Glomerular endothelial cell (primary cell): ENCODE measurements at regions not wholly inside any gene's neighbourhood (a gene's known extent, or its start where the extent isn't known, plus 50 kb on each side); places are given as distances from the start of the nearest gene placed in this dataset.
"Not testable (repeated sequence)": the region's sequence is repeated elsewhere in the genome, so short reads cannot be mapped to it uniquely, and the experiment has no call there.

ENCODE experiments used
- DNase-seq: peaks from one replicate; pipeline ENCODE4 v3.0.0-alpha.2; 2011; ENCODE audit warnings: low read depth, low spot score; ENCODE audit errors: extremely low read depth

DNA sequence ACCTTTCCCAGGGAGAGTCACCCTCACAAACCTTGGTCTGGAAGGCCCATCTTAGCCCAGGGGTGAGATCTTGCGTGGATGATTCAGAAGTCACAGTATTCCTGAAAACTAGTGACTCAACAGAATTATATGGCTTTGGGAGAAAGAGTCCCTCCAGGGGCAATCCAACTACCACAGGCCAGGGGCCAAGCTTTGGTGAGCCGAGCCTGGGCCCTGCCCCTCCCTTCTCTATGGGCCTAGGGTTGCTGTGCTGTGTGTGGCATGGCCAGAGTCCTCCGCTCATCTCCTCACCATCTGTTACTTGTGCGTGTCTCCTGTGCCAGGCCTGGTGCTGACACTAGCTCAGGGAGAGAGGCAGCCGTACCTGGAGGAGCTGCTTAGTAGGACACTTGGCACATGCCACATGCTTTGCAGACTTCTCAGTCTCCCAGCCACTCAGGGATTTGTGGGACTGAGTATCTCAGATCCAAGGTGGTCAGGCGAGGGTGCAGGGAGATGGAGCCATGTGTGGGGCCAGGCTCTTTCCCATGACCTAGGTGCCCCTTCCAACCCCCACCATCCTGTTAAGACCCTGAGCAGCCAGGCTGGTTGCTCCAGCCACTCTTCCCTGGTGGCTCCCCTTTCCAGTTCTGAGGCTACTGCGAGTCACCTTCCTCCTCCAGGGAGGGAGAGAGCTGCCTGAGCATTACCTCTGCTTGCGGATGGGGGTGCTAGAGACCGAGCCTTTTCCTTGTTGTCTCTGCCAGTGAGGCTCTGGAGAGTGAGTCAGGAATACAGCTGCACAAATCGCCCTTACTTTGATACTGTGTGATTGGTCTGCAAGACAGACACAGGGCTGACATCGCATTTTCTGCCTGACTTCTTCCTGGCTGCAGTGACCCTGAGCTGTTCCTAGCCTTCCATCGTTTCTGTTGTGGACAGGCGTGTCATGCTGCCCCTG lies 94.1 kb downstream of the SLC25A47 start:
- no peak for DNase-seq

DNA sequence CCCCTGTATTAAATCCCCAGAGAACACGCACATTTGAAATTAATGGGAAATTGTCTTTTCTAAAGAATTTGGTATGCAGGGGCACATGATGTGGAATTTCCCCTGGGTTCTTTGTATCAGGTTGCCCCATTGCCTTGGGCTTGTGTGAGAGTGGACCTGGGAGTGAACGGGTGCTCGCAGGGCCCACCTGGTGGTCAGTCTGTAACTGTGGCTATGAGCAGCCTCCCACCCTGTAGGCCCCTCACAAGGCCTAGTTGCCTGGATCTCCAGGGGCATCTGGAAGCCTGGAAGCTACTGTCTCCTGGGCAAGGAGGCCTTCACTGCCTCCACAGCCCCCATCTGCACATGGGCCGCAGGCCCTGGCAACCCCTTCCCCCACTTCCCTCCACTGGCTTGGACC lies 96.7 kb downstream of the SLC25A47 start:
- no peak for DNase-seq

GRCh38 chr14:100421756-100422470 lies 98.8 kb downstream of the SLC25A47 start:
- DNase-seq = no peak

DNA sequence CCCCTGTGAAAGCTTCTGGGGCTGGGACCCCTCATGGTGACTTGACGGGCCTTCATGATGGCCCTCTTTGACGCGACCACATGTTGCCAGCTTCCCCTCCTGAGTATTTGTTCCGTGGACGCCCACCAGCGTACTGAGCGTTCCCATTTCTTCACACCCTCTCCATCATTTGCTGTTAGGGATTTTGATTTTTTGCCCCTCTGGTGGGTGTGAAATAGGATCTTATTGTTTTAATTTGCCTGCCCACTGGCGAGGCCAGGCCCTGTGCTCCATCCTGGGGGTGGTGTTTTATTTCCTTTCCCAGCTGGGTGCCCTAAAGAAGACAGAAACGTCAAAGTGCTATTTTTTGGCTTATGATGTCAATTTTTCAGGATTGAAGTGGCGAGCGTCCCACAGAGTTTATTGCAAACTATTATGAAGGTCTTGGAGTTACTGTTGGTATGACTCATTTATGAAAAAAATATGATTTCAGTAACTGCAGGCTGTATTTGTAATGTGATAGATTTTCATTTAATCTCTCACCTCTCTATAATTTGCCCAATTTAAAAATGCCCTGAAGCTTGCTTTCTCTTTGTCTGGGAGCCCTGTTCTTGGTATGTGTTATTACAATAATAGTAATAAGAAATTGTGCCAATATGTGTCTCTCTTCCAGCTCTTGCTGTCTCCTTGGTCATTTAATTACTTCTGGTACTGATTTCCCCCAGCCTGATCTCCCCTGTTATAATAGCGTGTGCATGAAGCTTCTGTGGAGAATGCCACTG lies 99.6 kb downstream of the SLC25A47 start:
- DNase-seq = no peak

GRCh38 chr14:100423317-100424010 lies 100.3 kb downstream of the SLC25A47 start:
- no peak for DNase-seq

DNA sequence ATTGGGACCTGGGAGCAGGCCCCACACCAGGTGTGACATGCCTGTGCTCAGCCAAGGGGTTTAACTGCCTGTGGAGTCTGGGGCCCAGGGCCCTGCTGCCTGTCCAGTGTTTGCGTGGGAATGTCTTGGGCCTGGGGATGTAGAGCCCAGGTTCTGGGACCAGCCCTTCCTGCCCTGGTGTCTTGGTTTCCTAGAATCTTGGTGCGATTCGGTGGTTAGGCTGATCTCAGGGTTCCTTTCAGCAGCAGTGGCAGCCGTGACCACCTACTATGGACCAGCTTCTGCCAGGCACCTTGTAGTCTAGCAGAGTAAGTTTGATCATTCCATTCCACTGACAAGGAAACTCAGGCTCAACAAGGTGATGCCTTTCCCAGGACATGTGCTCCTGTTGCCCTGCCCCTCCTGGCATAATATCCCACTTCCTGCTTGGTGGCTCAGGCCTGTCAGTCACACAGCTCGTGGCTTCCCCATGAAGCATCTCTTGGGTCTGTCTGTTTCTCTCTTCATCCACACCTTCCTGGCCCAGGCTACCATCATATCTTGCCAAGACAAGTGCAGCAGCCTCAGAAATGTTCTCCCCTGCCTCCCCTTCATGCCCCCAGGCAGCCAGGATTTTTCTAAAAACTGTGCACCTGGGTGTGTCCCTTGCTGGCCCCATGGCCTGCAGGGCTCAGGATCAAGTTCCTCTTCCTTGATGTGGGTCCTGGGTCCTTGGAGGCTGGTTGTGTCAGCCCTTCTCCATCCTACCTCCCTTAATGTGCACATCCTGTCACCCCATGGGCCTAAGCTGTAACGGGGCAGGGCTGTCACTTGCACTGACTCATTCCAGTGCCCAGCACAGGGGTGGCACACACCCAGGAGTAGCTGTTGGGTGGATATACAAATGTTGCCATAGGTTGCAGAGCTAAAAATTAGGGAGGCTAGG lies 101.6 kb downstream of the SLC25A47 start:
- DNase-seq = no peak

DNA sequence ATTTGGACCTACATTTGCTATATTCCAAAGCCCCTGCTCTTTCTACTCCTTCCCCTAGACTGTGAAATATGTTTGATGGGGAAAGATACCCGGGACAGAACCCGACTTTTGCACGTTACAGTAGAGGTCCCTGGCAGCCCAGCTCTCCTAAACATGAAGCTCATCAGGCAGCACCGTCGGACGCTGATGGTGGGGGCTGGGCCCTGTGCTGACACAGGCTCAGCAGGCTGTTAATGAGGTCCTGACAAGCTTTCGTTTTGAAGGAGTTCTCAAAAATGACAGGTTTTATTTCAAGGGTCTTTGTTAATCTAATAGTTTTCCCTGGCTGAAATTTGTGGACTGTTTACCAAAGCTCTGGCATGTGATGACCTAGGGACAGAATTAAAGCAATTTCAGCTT lies 102.3 kb downstream of the SLC25A47 start:
- no peak for DNase-seq

DNA sequence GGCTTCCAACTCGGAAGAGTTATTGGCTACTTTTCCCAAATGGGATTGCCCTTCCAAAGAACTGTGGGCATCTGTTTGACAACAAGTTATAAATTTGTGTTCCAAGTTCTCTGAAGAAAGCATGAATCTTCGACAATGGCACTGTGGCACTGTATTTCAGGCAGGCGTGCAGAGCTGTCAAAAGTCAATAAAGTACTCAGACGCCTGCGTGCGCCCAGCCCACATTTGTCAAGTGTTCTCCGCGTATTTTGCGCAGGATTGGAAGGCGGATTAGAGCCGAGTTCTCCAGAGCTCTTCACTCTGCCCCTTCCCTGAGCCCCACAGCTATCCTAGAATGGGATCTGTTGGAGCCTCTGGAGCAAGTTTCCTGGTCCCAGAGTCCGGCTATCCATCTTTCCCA lies 103.2 kb downstream of the SLC25A47 start:
- DNase-seq = no peak

- DNase-seq = no peak
Measured at GRCh38 chr14:100427166-100427565, 104.0 kb downstream of the SLC25A47 start.

- DNase-seq = no peak
Measured at GRCh38 chr14:100428727-100429126, 105.6 kb downstream of the SLC25A47 start.

GRCh38 chr14:100429537-100429936 lies 106.4 kb downstream of the SLC25A47 start:
- DNase-seq = no peak

DNA sequence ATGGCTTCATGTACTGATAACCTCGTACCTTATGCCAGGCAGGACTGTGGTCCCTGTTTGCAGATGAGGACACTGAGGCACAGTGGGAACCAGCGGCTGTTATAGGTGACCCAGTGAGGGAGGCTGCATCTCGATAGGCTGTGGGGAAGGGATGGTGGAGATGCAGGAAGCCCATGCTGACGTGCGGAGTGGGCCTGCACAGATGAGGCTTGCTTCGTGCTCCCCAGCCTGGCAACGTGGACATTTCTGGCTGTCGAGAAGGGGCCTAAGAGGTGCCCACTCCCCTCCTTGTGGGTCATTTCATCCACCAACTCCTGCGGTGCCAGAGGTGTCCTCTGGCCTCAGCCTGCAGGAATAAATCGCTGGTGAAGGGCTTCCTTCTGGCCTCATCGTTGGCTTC lies 107.4 kb downstream of the SLC25A47 start:
- DNase-seq = no peak

GRCh38 chr14:100431461-100431860 lies 108.3 kb downstream of the SLC25A47 start:
- not testable (repeated sequence) for DNase-seq

DNA sequence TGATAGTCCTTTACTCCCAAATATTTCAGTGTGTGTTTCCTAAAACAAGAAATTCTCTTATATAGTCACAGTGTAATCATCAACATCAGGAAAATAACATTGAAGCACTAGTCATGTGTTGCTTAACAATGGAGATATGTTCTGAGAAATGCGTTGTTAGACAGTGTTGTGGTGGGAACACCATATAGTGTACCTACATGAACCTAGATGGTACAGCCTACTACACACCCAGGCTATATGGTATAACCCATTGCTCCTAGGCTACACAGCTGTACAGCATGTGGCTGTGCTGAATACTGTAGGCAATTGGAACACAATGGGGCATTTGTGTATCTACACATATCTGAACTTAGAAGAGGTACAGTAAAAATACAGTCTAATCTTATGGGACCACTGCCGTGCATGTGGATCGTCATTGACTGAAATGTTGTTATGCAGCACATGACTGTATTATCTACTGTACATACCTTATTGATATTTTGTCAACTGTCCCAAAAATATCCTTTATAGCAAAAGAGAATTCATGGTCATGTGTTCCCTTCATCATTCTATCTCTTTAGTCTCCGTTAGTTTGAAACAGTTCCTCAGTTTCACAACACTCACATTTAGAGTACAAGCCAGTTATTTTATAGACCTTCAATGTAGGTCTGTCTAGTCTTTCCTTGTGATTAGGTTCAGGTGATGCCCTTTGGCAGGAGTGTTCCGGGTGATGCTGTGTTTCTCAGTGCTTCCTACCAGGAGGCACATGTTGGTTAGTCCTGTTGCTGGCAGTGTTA lies 109.7 kb downstream of the SLC25A47 start:
- DNase-seq = no peak

DNA sequence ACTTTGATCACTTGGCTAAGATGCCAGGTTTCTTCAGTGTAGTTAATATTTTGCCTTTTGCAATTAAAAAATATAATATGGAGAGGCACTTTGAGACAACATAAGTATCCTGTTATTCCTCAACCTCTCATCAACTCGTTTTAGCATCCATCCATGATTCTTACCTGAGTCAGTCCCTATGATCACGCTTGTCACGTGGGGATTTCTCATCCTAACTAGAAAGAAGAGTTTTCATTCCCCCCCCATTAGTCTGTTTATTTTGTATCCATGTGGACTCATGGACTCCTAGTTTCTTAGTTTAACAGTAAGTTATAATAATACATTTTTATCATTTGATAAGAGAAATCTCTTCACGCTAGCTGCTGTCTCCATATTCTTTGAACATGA lies 110.3 kb downstream of the SLC25A47 start:
- no peak for DNase-seq

GRCh38 chr14:100434033-100434601 lies 111.0 kb downstream of the SLC25A47 start:
- DNase-seq = no peak

GRCh38 chr14:100434911-100435438 lies 111.8 kb downstream of the SLC25A47 start:
- no peak for DNase-seq

- no peak for DNase-seq
Measured at GRCh38 chr14:100435459-100435858, 112.3 kb downstream of the SLC25A47 start.
